ENCODE measurements at regions not wholly inside any gene's neighbourhood (a gene's known extent, or its start where the extent isn't known, plus 50 kb on each side); places are given as distances from the start of the nearest gene placed in this dataset.

GRCh38 chr2:2405780-2406179 is 74.7 kb upstream of the MYT1L start:
- Histone ChIP-seq H3K4me3 (ENCODE audit: low read depth, low read length) (no peak overlapping the region), H3K27me3 (ENCODE audit: control insufficient read depth, insufficient read depth, low read length) (no peaks in the 10 kb centered on the region), H3K36me3 (ENCODE audit: control insufficient read depth, insufficient read depth, low read length) (no peaks in the 10 kb centered on the region)
- no peak for DNase-seq (ENCODE audit: low read depth)
- TF ChIP-seq CTCF (IDR thresholded peaks at IDR 0.05; ENCODE audit: insufficient read depth, low read depth, low read length) = no peak
- POLR2A ChIA-PET = no interaction called here
- CTCF ChIA-PET = no interaction called here

GRCh38 chr2:2400286-2401038 is 69.4 kb upstream of the MYT1L start:
- Histone ChIP-seq H3K27me3 (ENCODE audit: control insufficient read depth, insufficient read depth, low read length) (no peaks in the 10 kb centered on the region), H3K36me3 (ENCODE audit: control insufficient read depth, insufficient read depth, low read length) (no peaks in the 10 kb centered on the region), H3K4me3 (ENCODE audit: low read depth, low read length) (no peak overlapping the region)
- CTCF ChIA-PET = no interaction called here
- no peak for TF ChIP-seq CTCF (IDR thresholded peaks at IDR 0.05; ENCODE audit: insufficient read depth, low read depth, low read length)
- POLR2A ChIA-PET = no interaction called here
- DNase-seq (ENCODE audit: low read depth) = no peak

GRCh38 chr2:2399396-2399795 is 68.3 kb upstream of the MYT1L start:
- no peak for TF ChIP-seq CTCF (IDR thresholded peaks at IDR 0.05; ENCODE audit: insufficient read depth, low read depth, low read length)
- no peak overlapping the region for H3K4me3 ChIP-seq (ENCODE audit: low read depth, low read length)
- no peaks in the 10 kb centered on the region for H3K27me3 ChIP-seq (ENCODE audit: control insufficient read depth, insufficient read depth, low read length)
- POLR2A ChIA-PET = no interaction called here
- CTCF ChIA-PET = no interaction called here
- no peak for DNase-seq (ENCODE audit: low read depth)
- H3K36me3 ChIP-seq (ENCODE audit: control insufficient read depth, insufficient read depth, low read length) = no peaks in the 10 kb centered on the region

- DNase-seq (ENCODE audit: low read depth) = no peak
- no peaks in the 10 kb centered on the region for H3K36me3 ChIP-seq (ENCODE audit: control insufficient read depth, insufficient read depth, low read length)
- POLR2A ChIA-PET = no interaction called here
- no peaks in the 10 kb centered on the region for H3K27me3 ChIP-seq (ENCODE audit: control insufficient read depth, insufficient read depth, low read length)
- TF ChIP-seq CTCF (IDR thresholded peaks at IDR 0.05; ENCODE audit: insufficient read depth, low read depth, low read length) = no peak
- CTCF ChIA-PET = no interaction called here
- H3K4me3 ChIP-seq (ENCODE audit: low read depth, low read length) = no peak overlapping the region
Measured at GRCh38 chr2:2392332-2392731, 61.3 kb upstream of the MYT1L start.

GRCh38 chr2:2389215-2389614 is 58.1 kb upstream of the MYT1L start:
- Histone ChIP-seq H3K36me3 (ENCODE audit: control insufficient read depth, insufficient read depth, low read length) (no peaks in the 10 kb centered on the region), H3K27me3 (ENCODE audit: control insufficient read depth, insufficient read depth, low read length) (no peaks in the 10 kb centered on the region), H3K4me3 (ENCODE audit: low read depth, low read length) (no peak overlapping the region)
- no peak for DNase-seq (ENCODE audit: low read depth)
- ChIA-PET POLR2A (no interaction called here), CTCF (no interaction called here)
- no peak for TF ChIP-seq CTCF (IDR thresholded peaks at IDR 0.05; ENCODE audit: insufficient read depth, low read depth, low read length)
